Breast epithelium (tissue), 4 donors: ENCODE measurements at regions not wholly inside any gene's neighbourhood (a gene's known extent, or its start where the extent isn't known, plus 50 kb on each side); places are given as distances from the start of the nearest gene placed in this dataset.

Experiments
- DNase-seq, 2 donors: peaks; one replicate each; pipeline ENCODE4 v3.0.0-alpha.2; 2019; ENCODE audit warnings: low spot score in 2 of 2
- H3K27ac ChIP-seq, 2 donors: fragments of 200-600 bp; sonication (generic) in 1 of 2; one replicate each; pipeline ENCODE4 v1.5.1; 2016 to 2019; ENCODE audit warnings: mild to moderate bottlenecking in 1 of 2
- H3K27me3 ChIP-seq, 2 donors: fragments of 200-600 bp; sonication (generic) in 1 of 2; one replicate each; pipeline versions ENCODE4 v1.5.1 to v1.6.0; 2017 to 2019; ENCODE audit warnings: control low read depth in 1 of 2, mild to moderate bottlenecking in 1 of 2
- H3K36me3 ChIP-seq: fragments of 200-600 bp; one replicate; pipeline ENCODE4 v1.5.1; 2019
- H3K4me1 ChIP-seq, 2 donors: fragments of 200-600 bp; sonication (generic); one replicate each; pipeline ENCODE4 v1.5.1; 2016 to 2019; ENCODE audit warnings: control low read depth in 1 of 2
- H3K4me3 ChIP-seq, 3 donors: fragments of 200-600 bp; sonication (generic); 1 replicate in 2 of 3; 2 replicates in 1 of 3; pipeline ENCODE4 v1.5.1; 2016 to 2019; ENCODE audit warnings: mild to moderate bottlenecking in 3 of 3, moderate library complexity in 2 of 3
- H3K9me3 ChIP-seq, 2 donors: fragments of 200-600 bp; sonication (generic) in 1 of 2; one replicate each; pipeline ENCODE4 v1.5.1; 2016 to 2019; ENCODE audit warnings: control low read depth in 1 of 2
- POLR2A ChIP-seq: fragments of 450-650 bp; IDR thresholded peaks from one replicate; pipeline ENCODE4 v1.6.1; 2016; ENCODE audit warnings: antibody characterized with exemption, mild to moderate bottlenecking, moderate library complexity
- POLR2AphosphoS5 ChIP-seq, 3 donors: sonication (generic); formaldehyde crosslinking; IDR thresholded peaks; one replicate each; pipeline ENCODE4 v1.6.1; 2017; ENCODE audit warnings: antibody characterized with exemption in 3 of 3
- intact Hi-C: fragments of 100-400 bp; cut with DNase I; formaldehyde crosslinking; loops from one replicate; pipeline ENCODE4 v1.15.1; 2023; ENCODE audit warnings: low total_unique reads
- TF ChIP-seq, protein P1 (sequence below), 3 donors: fragments of 450-650 bp; IDR thresholded peaks; one replicate each; pipeline ENCODE4 v1.5.1; 2016 to 2017; ENCODE audit warnings: antibody characterized with exemption in 3 of 3, mild to moderate bottlenecking in 3 of 3, moderate library complexity in 3 of 3

- no peak overlapping the region for H3K4me3 ChIP-seq
- H3K27me3 ChIP-seq: no peaks in the 10 kb centered on the region
- intact Hi-C loops: no loop called here
- no peak for DNase-seq
- TF ChIP-seq POLR2A (no peak), POLR2AphosphoS5 (IDR thresholded peaks at IDR 0.05) (no peak)
- TF ChIP-seq, protein P1, sequence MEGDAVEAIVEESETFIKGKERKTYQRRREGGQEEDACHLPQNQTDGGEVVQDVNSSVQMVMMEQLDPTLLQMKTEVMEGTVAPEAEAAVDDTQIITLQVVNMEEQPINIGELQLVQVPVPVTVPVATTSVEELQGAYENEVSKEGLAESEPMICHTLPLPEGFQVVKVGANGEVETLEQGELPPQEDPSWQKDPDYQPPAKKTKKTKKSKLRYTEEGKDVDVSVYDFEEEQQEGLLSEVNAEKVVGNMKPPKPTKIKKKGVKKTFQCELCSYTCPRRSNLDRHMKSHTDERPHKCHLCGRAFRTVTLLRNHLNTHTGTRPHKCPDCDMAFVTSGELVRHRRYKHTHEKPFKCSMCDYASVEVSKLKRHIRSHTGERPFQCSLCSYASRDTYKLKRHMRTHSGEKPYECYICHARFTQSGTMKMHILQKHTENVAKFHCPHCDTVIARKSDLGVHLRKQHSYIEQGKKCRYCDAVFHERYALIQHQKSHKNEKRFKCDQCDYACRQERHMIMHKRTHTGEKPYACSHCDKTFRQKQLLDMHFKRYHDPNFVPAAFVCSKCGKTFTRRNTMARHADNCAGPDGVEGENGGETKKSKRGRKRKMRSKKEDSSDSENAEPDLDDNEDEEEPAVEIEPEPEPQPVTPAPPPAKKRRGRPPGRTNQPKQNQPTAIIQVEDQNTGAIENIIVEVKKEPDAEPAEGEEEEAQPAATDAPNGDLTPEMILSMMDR (IDR thresholded peaks at IDR 0.05): no peak
- H3K27ac ChIP-seq: no peak overlapping the region
- H3K9me3 ChIP-seq: no peaks in the 10 kb centered on the region
- no peaks in the 10 kb centered on the region for H3K36me3 ChIP-seq
- no peaks in the 10 kb centered on the region for H3K4me1 ChIP-seq
Observed at GRCh38 chr10:78261291-78261690, 227.6 kb downstream of the RPS24 start.

DNA sequence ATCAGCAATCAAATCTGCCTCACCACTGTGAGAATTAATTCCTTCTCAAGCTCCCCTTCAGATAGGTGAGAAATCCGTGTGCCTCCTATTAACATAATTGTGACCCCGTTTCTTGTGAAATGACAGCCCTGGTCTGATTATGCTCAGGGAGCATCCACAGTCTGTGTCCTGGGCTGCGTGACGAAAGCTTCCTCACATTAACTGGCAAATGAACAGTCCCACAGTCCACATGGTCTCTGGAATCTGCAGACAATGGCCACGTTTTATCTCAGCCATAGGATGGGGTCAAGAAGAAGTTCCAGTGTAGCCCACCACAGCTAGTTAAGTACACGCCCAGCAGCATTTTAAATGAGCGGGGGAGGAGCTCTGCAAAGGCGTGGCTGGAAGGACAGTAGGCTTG is 229.2 kb downstream of the RPS24 start:
- TF ChIP-seq POLR2A (no peak), POLR2AphosphoS5 (IDR thresholded peaks at IDR 0.05) (no peak)
- TF ChIP-seq, protein P1 (IDR thresholded peaks at IDR 0.05): no peak
- intact Hi-C loops: no loop called here
- Histone ChIP-seq H3K27me3 (no peaks in the 10 kb centered on the region), H3K36me3 (no peaks in the 10 kb centered on the region), H3K27ac (no peak overlapping the region), H3K4me3 (no peak overlapping the region), H3K9me3 (no peaks in the 10 kb centered on the region), H3K4me1 (no peaks in the 10 kb centered on the region)
- no peak for DNase-seq

DNA sequence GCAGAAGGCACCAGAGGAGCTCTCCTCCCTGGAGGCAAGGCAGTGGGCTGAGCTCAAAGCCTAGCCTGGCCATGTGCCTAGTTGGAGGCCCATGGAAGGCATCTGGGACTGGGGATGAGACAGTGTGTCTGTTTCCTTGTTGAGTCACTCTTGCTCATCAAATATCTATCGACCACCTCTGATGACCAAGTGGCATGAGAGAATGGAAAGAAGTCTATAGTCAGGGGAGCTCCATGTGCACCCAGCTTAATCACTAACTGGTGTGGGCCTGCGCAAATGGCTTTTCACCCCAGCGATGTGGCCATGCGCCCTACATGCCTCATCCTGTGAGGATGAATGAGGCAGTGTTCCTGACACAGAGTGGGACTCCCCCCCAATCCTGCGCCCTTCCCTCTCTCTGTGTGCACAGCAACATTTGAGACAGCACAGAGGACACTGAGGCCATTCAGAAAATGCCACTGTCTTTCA is 229.9 kb downstream of the RPS24 start:
- Histone ChIP-seq H3K4me1 (no peaks in the 10 kb centered on the region), H3K36me3 (no peaks in the 10 kb centered on the region), H3K27ac (no peak overlapping the region), H3K9me3 (no peaks in the 10 kb centered on the region), H3K4me3 (no peak overlapping the region), H3K27me3 (no peaks in the 10 kb centered on the region)
- DNase-seq: no peak
- TF ChIP-seq POLR2A (no peak), POLR2AphosphoS5 (IDR thresholded peaks at IDR 0.05) (no peak)
- TF ChIP-seq, protein P1 (IDR thresholded peaks at IDR 0.05): no peak
- intact Hi-C loops: no loop called here

GRCh38 chr10:78264361-78264760 is 230.7 kb downstream of the RPS24 start:
- no peak overlapping the region for H3K27ac ChIP-seq

GRCh38 chr10:78266741-78267469 is 233.2 kb downstream of the RPS24 start:
- DNase-seq: no peak
- Histone ChIP-seq H3K4me3 (no peak overlapping the region), H3K27ac (no peak overlapping the region), H3K27me3 (no peaks in the 10 kb centered on the region), H3K4me1 (no peaks in the 10 kb centered on the region), H3K36me3 (no peaks in the 10 kb centered on the region), H3K9me3 (no peaks in the 10 kb centered on the region)
- intact Hi-C loops: no loop called here
- TF ChIP-seq, protein P1 (IDR thresholded peaks at IDR 0.05): no peak
- TF ChIP-seq POLR2AphosphoS5 (IDR thresholded peaks at IDR 0.05) (no peak), POLR2A (no peak)

More at GRCh38 chr10:78264361-78264760, 230.7 kb downstream of the RPS24 start:
- DNase-seq: no peak
- H3K36me3 ChIP-seq: no peaks in the 10 kb centered on the region
- no peaks in the 10 kb centered on the region for H3K4me1 ChIP-seq
- TF ChIP-seq POLR2AphosphoS5 (IDR thresholded peaks at IDR 0.05) (no peak), POLR2A (no peak)
- TF ChIP-seq, protein P1 (IDR thresholded peaks at IDR 0.05): no peak
- intact Hi-C loops: no loop called here
- no peaks in the 10 kb centered on the region for H3K9me3 ChIP-seq
- no peak overlapping the region for H3K4me3 ChIP-seq
- H3K27me3 ChIP-seq: no peaks in the 10 kb centered on the region
